Spinal cord (tissue), 9 donors: ENCODE measurements at regions not wholly inside any gene's neighbourhood (a gene's known extent, or its start where the extent isn't known, plus 50 kb on each side); places are given as distances from the start of the nearest gene placed in this dataset.
A peak's percentile ranks its signal among the peaks of the same experiment; 100 is the strongest.

Source experiments
- DNase-seq, 6 donors: peaks; one replicate each; pipeline versions ENCODE4 v3.0.0 to v3.0.0-alpha.2; 2013 to 2015; ENCODE audit warnings: low spot score in 6 of 6, low read depth in 4 of 6
- H3K27ac ChIP-seq: one replicate; pipeline ENCODE4 v1.5.1; 2013; ENCODE audit warnings: low read depth, low read length, control low read depth
- H3K27me3 ChIP-seq: one replicate; pipeline ENCODE4 v1.6.1; 2013; ENCODE audit warnings: low read length; ENCODE audit not compliant: control insufficient read depth, insufficient read depth
- H3K36me3 ChIP-seq: one replicate; pipeline ENCODE4 v1.6.1; 2013; ENCODE audit warnings: low read length; ENCODE audit not compliant: control insufficient read depth, insufficient read depth
- H3K4me1 ChIP-seq: one replicate; pipeline ENCODE4 v1.6.1; 2013; ENCODE audit warnings: low read length; ENCODE audit not compliant: control insufficient read depth, insufficient read depth
- H3K4me3 ChIP-seq: one replicate; pipeline ENCODE4 v1.5.1; 2013; ENCODE audit warnings: low read depth, low read length, control low read depth
- H3K9me3 ChIP-seq: one replicate; pipeline ENCODE4 v1.6.1; 2013; ENCODE audit warnings: low read length; ENCODE audit not compliant: control insufficient read depth, insufficient read depth
- WGBS: methylation state at CpG from one replicate; pipeline ENCODE4 v1.1.5; 2013; ENCODE audit warnings: missing lambda C conversion rate; ENCODE audit not compliant: insufficient coverage; 5-methylcytosine and 5-hydroxymethylcytosine counted together
- donor health status: healthy.

DNA sequence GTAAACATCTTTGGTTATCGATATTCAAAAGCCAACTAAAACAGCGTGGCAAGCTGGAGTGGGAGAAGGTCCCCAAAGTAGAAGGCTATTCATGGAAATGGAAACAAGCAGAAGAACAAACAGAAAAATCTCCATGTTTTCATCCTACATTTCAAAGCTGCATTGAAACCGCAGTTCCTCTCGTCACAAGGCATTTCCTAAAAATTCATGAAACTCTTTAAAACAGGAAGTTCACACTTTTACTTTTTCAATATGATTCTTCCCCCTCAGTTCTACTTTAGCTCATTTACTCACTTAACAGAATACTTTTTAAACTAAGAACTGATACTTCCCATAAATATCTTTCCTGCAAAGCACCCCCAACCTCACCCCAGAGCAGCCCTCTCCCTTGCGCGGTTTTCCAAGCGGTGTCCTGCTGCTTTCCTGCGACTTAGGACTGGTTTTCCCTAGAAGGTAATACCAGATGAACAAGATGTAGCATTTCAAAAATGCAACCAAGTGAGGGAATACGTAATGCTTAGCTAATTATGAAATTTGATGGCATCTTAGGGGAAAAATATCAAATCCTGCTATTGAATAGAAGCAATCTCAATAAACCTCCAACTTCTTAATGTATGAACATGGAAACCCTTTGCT, 228.3 kb upstream of the PKN2 start:
- DNase-seq, result no peak
- Histone ChIP-seq H3K36me3 (no peaks in the 10 kb centered on the region), H3K27ac (no peak overlapping the region), H3K4me1 (no peaks in the 10 kb centered on the region), H3K4me3 (no peak overlapping the region), H3K27me3 (no peaks in the 10 kb centered on the region), H3K9me3 (no peaks in the 10 kb centered on the region)
- WGBS, result 64% methylated on average over 3 of the region's 9 CpGs

GRCh38 chr1:88457197-88457596, 226.9 kb upstream of the PKN2 start:
- Histone ChIP-seq H3K27me3 (no peaks in the 10 kb centered on the region), H3K36me3 (no peaks in the 10 kb centered on the region), H3K9me3 (no peaks in the 10 kb centered on the region), H3K4me1 (no peaks in the 10 kb centered on the region), H3K27ac (no peak overlapping the region), H3K4me3 (no peak overlapping the region)
- 96% methylated on average over 5 of the region's 5 CpGs for WGBS
- DNase-seq, result no peak

DNA sequence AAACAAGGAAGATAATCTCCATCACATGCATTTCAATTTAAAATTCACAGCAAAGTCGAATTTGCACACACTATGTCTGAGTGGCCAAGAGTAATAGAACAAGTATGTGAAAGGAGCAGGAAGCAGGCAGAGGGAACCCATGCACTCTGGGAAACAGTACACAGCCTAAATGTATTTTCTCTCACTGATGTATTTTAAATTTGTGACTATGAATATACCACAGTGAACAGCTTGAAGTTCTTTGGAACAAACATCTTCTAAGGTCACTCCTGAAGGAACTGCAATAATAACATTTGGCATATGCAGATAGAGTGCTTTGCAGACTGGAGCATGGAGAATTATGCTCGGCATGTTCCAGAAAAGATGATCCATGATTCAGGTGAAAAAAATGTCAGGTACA, 223.1 kb upstream of the PKN2 start:
- H3K27ac ChIP-seq, result no peak overlapping the region
- DNase-seq, result peak in 2 of 6 donors; percentile 34 to 42
- no CpG with 5 or more reads among the region's 2 CpGs for WGBS
- H3K9me3 ChIP-seq, result no peaks in the 10 kb centered on the region
- H3K4me1 ChIP-seq, result peaks cover 3% of the 10 kb centered on the region
- H3K27me3 ChIP-seq, result no peaks in the 10 kb centered on the region
- H3K36me3 ChIP-seq, result no peaks in the 10 kb centered on the region
- H3K4me3 ChIP-seq, result no peak overlapping the region

- Histone ChIP-seq H3K27me3 (no peaks in the 10 kb centered on the region), H3K4me1 (peaks cover 3% of the 10 kb centered on the region), H3K27ac (peak overlapping the region; percentile 36), H3K36me3 (no peaks in the 10 kb centered on the region), H3K9me3 (no peaks in the 10 kb centered on the region), H3K4me3 (peak overlapping the region; percentile 55)
- peak in 1 of 6 donors; percentile 85 for DNase-seq
- WGBS, result 0% methylated on average over 1 of the region's 6 CpGs
These were observed 222.0 kb upstream of the PKN2 start for GRCh38 chr1:88462096-88462487.

- peak; percentile 24 to 91 (median 50) for DNase-seq
- Histone ChIP-seq H3K27ac (peak overlapping the region; percentile 75), H3K9me3 (no peaks in the 10 kb centered on the region), H3K36me3 (no peaks in the 10 kb centered on the region), H3K4me3 (peak overlapping the region; percentile 55), H3K4me1 (peaks cover 3% of the 10 kb centered on the region), H3K27me3 (no peaks in the 10 kb centered on the region)
- under 1% methylated on average over 65 of the region's 69 CpGs for WGBS
These were observed 221.4 kb upstream of the PKN2 start for GRCh38 chr1:88462488-88463261.

DNA sequence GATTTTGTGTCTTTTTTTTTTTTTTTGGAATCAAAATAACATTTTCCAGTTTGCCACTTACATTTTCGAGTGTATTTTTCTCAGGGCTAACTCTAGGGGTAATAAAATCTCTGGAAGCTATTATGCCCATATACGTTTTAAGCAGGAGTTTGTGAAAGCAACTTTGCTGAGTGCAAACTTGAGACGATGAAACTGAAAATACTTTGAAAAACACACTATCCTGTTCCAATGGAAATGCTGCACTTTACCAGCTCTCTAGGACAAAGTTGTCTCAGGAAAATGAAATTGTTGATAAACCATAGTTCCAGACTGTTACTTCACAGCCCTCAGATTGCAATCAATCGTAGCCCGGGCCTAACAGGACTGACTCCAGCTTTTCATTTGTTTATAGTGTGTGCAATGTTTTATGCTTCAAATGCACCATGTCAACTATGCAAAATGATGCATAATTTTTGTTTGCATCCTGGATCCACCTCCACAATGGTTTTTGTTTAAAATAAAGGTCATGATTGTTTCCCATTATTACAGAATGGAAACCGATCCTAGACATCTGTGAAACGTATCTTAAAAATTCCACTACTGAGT, 220.6 kb upstream of the PKN2 start:
- Histone ChIP-seq H3K27ac (no peak overlapping the region), H3K4me3 (no peak overlapping the region)
- 90% methylated on average over 2 of the region's 7 CpGs for WGBS

GRCh38 chr1:88466011-88466410, 218.1 kb upstream of the PKN2 start:
- H3K4me1 ChIP-seq, result peaks cover 3% of the 10 kb centered on the region
- WGBS, result 71% methylated on average over 1 of the region's 4 CpGs
- no peaks in the 10 kb centered on the region for H3K9me3 ChIP-seq

More for the DNA sequence above, 220.6 kb upstream of the PKN2 start:
- H3K9me3 ChIP-seq, result no peaks in the 10 kb centered on the region
- H3K36me3 ChIP-seq, result no peaks in the 10 kb centered on the region
- DNase-seq, result peak in 1 of 6 donors; percentile 30
- peaks cover 3% of the 10 kb centered on the region for H3K4me1 ChIP-seq
- H3K27me3 ChIP-seq, result no peaks in the 10 kb centered on the region

DNA sequence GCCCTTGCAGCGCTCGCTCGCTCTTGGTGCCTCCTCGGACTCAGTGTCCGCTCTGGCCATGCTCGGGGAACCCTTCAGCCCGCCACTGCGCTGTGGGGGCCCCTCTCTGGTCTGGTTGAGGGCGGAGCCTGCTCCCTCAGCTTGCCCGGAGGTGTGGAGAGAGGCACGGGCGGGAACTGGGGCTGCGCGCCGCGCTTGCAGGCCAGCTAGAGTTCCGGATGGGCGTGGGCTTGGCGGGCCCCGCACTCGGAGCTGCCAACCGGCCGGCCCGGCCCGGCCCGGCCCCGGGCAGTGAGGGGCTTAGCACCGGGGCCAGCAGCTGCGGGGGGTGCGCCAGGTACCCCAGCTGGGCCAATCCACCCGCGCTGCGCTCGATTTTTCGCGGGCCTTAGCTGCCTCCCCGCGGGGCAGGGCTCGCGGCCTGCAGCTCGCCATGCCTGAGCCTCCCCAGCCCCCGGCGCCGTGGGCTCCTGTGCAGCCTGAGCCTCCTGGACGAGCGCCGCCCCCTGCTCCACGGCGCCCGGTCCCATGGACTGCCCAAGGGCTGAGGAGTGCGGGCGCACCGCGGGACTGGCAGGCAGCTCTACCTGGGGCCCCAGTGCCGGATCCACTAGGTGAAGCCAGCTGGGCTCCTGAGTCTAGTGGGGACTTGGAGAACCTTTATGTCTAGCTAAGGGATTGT, 217.0 kb upstream of the PKN2 start:
- Histone ChIP-seq H3K27ac (no peak overlapping the region), H3K4me1 (peaks cover 3% of the 10 kb centered on the region), H3K4me3 (no peak overlapping the region), H3K27me3 (no peaks in the 10 kb centered on the region), H3K9me3 (no peaks in the 10 kb centered on the region), H3K36me3 (no peaks in the 10 kb centered on the region)
- DNase-seq, result no peak
- WGBS, result 96% methylated on average over 54 of the region's 55 CpGs

More at GRCh38 chr1:88466011-88466410, 218.1 kb upstream of the PKN2 start:
- H3K27ac ChIP-seq, result no peak overlapping the region
- H3K27me3 ChIP-seq, result no peaks in the 10 kb centered on the region
- no peak for DNase-seq
- H3K36me3 ChIP-seq, result no peaks in the 10 kb centered on the region
- H3K4me3 ChIP-seq, result no peak overlapping the region

- H3K27me3 ChIP-seq, result no peaks in the 10 kb centered on the region
- no peaks in the 10 kb centered on the region for H3K36me3 ChIP-seq
- DNase-seq, result no peak
- no peak overlapping the region for H3K27ac ChIP-seq
- H3K4me1 ChIP-seq, result no peaks in the 10 kb centered on the region
- no peak overlapping the region for H3K4me3 ChIP-seq
- no peaks in the 10 kb centered on the region for H3K9me3 ChIP-seq
- WGBS, result 60% methylated on average over 1 of the region's 2 CpGs
These were observed 211.8 kb upstream of the PKN2 start for GRCh38 chr1:88472298-88472697.
